HCT116 (cell line): ENCODE measurements at regions not wholly inside any gene's neighbourhood (a gene's known extent, or its start where the extent isn't known, plus 50 kb on each side); places are given as distances from the start of the nearest gene placed in this dataset.

Experiments
- CTCF ChIP-seq, 3 experiments: fragments of 200-600 bp in 1 of 3; sonication (generic) in 1 of 3; IDR thresholded peaks in 2 of 3; conservative IDR thresholded peaks in 1 of 3; 2 replicates each; pipeline ENCODE4 v1.5.1; 2012 to 2017; ENCODE audit warnings: low read depth in 2 of 3, low read length in 2 of 3, antibody characterized with exemption in 1 of 3, borderline replicate concordance in 1 of 3, control low read depth in 1 of 3, mild to moderate bottlenecking in 1 of 3, mixed read lengths in 1 of 3, mixed run types in 1 of 3, moderate library complexity in 1 of 3; ENCODE audit not compliant: insufficient read depth in 1 of 3
- MAX ChIP-seq: IDR thresholded peaks from 2 replicates; pipeline ENCODE4 v1.6.1; 2012
- SIN3A ChIP-seq: IDR thresholded peaks from 2 replicates; pipeline ENCODE4 v1.6.1; 2012; ENCODE audit warnings: low read depth
- ZNF274 ChIP-seq: fragments of 200-500 bp; sonication (Bioruptor generic); IDR thresholded peaks from 2 replicates; pipeline ENCODE4 v1.6.1; 2014; ENCODE audit warnings: mild to moderate bottlenecking, low read depth, low read length, inconsistent platforms

- TF ChIP-seq CTCF (IDR thresholded peaks at IDR 0.05 in 2 of 3, conservative IDR thresholded peaks at IDR 0.05 in 1 of 3; ENCODE audit: borderline replicate concordance in 1 of 3, insufficient read depth in 1 of 3, low read depth in 2 of 3, low read length in 2 of 3) (no peak), SIN3A (no peak), ZNF274 (no peak), MAX (no peak)
Observed at GRCh38 chr5:89128092-89128491, 245.1 kb upstream of the MEF2C start.
